ENCODE measurements at regions not wholly inside any gene's neighbourhood (a gene's known extent, or its start where the extent isn't known, plus 50 kb on each side); places are given as distances from the start of the nearest gene placed in this dataset.

- Histone ChIP-seq H3K4me1 (no peaks in the 10 kb centered on the region), H3K27ac (no peak overlapping the region), H3K27me3 (no peaks in the 10 kb centered on the region), H3K36me3 (no peaks in the 10 kb centered on the region), H3K9me3 (peaks cover 0 to under 1% (median 0%) of the 10 kb centered on the region in 4 donors), H3K4me3 (no peak overlapping the region)
- intact Hi-C loops (cut with DNase I; ENCODE audit: low total_unique reads): no loop called here
- WGBS, 5 donors: 50 to 75% (median 64%) methylated on average over 2 of the region's 2 CpGs
- DNase-seq: no peak
- TF ChIP-seq EP300 (IDR thresholded peaks at IDR 0.05) (no peak), POLR2AphosphoS5 (IDR thresholded peaks at IDR 0.05) (no peak), POLR2A (IDR thresholded peaks at IDR 0.05) (no peak)
- TF ChIP-seq, protein P1, sequence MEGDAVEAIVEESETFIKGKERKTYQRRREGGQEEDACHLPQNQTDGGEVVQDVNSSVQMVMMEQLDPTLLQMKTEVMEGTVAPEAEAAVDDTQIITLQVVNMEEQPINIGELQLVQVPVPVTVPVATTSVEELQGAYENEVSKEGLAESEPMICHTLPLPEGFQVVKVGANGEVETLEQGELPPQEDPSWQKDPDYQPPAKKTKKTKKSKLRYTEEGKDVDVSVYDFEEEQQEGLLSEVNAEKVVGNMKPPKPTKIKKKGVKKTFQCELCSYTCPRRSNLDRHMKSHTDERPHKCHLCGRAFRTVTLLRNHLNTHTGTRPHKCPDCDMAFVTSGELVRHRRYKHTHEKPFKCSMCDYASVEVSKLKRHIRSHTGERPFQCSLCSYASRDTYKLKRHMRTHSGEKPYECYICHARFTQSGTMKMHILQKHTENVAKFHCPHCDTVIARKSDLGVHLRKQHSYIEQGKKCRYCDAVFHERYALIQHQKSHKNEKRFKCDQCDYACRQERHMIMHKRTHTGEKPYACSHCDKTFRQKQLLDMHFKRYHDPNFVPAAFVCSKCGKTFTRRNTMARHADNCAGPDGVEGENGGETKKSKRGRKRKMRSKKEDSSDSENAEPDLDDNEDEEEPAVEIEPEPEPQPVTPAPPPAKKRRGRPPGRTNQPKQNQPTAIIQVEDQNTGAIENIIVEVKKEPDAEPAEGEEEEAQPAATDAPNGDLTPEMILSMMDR (IDR thresholded peaks at IDR 0.05): no peak
Measured at GRCh38 chr3:70557976-70558375, 245.5 kb upstream of the MDFIC2 start.

DNA sequence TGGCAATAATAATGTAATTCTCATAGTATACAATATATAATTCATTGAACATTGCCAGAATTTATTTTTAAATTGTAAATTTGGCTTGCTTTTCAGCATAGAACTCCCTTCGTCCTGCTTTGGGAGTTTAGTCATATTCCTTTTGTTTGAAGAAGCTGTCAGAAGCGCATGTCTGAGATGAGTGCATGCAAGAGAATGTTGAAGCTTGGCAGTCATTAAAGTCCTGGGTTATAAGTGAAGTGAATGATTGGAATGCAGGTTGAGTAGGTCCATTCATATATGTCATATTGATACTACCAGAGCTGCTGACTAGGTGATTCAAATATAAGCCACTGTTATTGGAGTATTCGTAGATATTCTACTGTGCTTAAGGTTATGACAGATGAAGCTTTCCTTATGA lies 243.6 kb upstream of the MDFIC2 start:
- Histone ChIP-seq H3K4me3 (no peak overlapping the region), H3K36me3 (no peaks in the 10 kb centered on the region), H3K27me3 (no peaks in the 10 kb centered on the region), H3K27ac (no peak overlapping the region), H3K9me3 (no peaks in the 10 kb centered on the region), H3K4me1 (no peaks in the 10 kb centered on the region)
- intact Hi-C loops (cut with DNase I; ENCODE audit: low total_unique reads): no loop called here
- no peak for DNase-seq
- WGBS, 5 donors: 82 to 94% (median 90%) methylated on average over 3 of the region's 3 CpGs
- TF ChIP-seq EP300 (IDR thresholded peaks at IDR 0.05): no peak
- TF ChIP-seq POLR2AphosphoS5 (IDR thresholded peaks at IDR 0.05): no peak
- no peak for TF ChIP-seq POLR2A (IDR thresholded peaks at IDR 0.05)
- TF ChIP-seq, protein P1 (IDR thresholded peaks at IDR 0.05): no peak

DNA sequence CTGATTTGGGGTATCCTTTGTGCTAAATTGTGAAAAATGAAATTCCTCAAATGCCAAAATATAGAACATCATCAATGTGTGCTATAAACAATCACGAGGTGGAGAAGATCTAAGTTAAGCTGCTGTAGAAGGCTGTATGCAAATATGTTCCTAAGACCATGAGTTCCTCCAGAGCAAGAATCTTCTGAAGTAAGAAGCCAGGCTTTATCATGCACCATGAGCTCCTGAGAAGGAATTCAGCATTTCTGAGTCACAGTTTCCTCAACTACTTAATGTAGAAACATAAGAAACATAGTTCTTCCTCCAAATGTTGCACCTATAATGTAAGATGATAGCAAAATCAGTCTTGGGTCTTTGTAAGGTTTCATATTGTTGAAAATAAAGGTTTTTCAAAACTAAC lies 241.7 kb upstream of the MDFIC2 start:
- 69 to 94% (median 73%) methylated on average over 1 of the region's 1 CpG for WGBS, 5 donors
- H3K4me1 ChIP-seq: no peaks in the 10 kb centered on the region
- no peaks in the 10 kb centered on the region for H3K27me3 ChIP-seq
- H3K36me3 ChIP-seq: no peaks in the 10 kb centered on the region
- intact Hi-C loops (cut with DNase I; ENCODE audit: low total_unique reads): no loop called here
- no peak overlapping the region for H3K27ac ChIP-seq
- no peak overlapping the region for H3K4me3 ChIP-seq
- no peaks in the 10 kb centered on the region for H3K9me3 ChIP-seq
- DNase-seq: no peak
- TF ChIP-seq POLR2AphosphoS5 (IDR thresholded peaks at IDR 0.05): no peak
- no peak for TF ChIP-seq POLR2A (IDR thresholded peaks at IDR 0.05)
- TF ChIP-seq, protein P1 (IDR thresholded peaks at IDR 0.05): no peak
- no peak for TF ChIP-seq EP300 (IDR thresholded peaks at IDR 0.05)

- intact Hi-C loops (cut with DNase I; ENCODE audit: low total_unique reads): no loop called here
- no peaks in the 10 kb centered on the region for H3K27me3 ChIP-seq
Measured at GRCh38 chr3:70550723-70551319, 238.4 kb upstream of the MDFIC2 start.

More at GRCh38 chr3:70550723-70551319, 238.4 kb upstream of the MDFIC2 start:
- H3K9me3 ChIP-seq: no peaks in the 10 kb centered on the region
- no peaks in the 10 kb centered on the region for H3K4me1 ChIP-seq
- H3K27ac ChIP-seq: no peak overlapping the region
- 42 to 58% (median 47%) methylated on average over 7 to 9 of the region's 9 CpGs for WGBS, 5 donors
- TF ChIP-seq POLR2AphosphoS5 (IDR thresholded peaks at IDR 0.05): no peak
- TF ChIP-seq, protein P1 (IDR thresholded peaks at IDR 0.05): peak in 5 of 7 experiments; percentile 53 to 79 (median 64)
- H3K36me3 ChIP-seq: no peaks in the 10 kb centered on the region
- H3K4me3 ChIP-seq: no peak overlapping the region
- peak; percentile 80 to 82 for DNase-seq

All from stomach (tissue), 8 donors.